ENCODE measurements at regions not wholly inside any gene's neighbourhood (a gene's known extent, or its start where the extent isn't known, plus 50 kb on each side); places are given as distances from the start of the nearest gene placed in this dataset.

GRCh38 chr5:29878599-29878998 lies 1314.9 kb upstream of the CDH6 start:
- TF ChIP-seq TAF1 (IDR thresholded peaks at IDR 0.05; ENCODE audit: borderline replicate concordance, low read depth, low read length) (no peak), USF2 (IDR thresholded peaks at IDR 0.05; ENCODE audit: borderline replicate concordance, low read depth, low read length) (no peak), CTCF (IDR thresholded peaks at IDR 0.05) (no peak), ZBTB33 (IDR thresholded peaks at IDR 0.05; ENCODE audit: borderline replicate concordance, low read depth) (no peak), USF1 (IDR thresholded peaks at IDR 0.05; ENCODE audit: borderline replicate concordance, low read depth) (no peak), CHD2 (IDR thresholded peaks at IDR 0.05; ENCODE audit: low read length, partially characterized antibody) (no peak), SIN3A (IDR thresholded peaks at IDR 0.05; ENCODE audit: borderline replicate concordance, low read depth, low read length) (no peak), POLR2AphosphoS5 (IDR thresholded peaks at IDR 0.05; ENCODE audit: low read depth, low read length) (no peak), ELF1 (IDR thresholded peaks at IDR 0.05) (no peak), PBX3 (IDR thresholded peaks at IDR 0.05) (no peak), GATA2 (CRISPR knock-in tag; IDR thresholded peaks at IDR 0.05) (no peak), EP300 (IDR thresholded peaks at IDR 0.05; ENCODE audit: borderline replicate concordance in 1 of 2, low read depth in 1 of 2, low read length in 1 of 2) (no peak), MAX (IDR thresholded peaks at IDR 0.05; ENCODE audit: low read depth) (no peak), MXI1 (IDR thresholded peaks at IDR 0.05; ENCODE audit: low read depth, low read length) (no peak)

Data from SK-N-SH (cell line).